ENCODE measurements at regions not wholly inside any gene's neighbourhood (a gene's known extent, or its start where the extent isn't known, plus 50 kb on each side); places are given as distances from the start of the nearest gene placed in this dataset.

DNA sequence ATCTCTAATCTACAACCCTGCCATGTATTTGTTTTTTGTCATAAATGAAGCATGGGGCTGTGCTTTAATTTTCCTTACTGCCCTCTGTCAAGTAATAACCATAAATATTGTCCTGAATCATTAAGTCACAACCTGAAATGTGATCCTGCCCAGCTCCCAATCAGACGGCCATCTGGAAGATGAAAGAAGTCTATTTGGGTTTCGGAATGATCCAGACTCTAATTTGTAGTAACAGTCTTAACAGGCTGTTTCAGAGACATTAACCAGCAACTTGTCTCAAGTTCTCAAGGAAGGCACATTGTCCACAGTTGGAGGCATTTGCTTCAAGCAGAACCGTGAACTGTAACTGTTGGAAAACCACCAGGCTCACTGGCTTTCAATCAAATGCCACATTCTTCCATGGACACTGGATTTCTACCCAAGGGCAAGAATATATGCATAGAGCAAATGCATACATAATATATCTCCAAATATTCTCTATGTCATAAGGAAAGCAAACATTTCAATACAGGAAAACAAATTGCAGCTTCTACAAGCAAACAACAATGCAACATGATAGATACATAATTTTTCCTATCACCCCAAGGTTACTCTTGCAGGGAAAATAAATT lies 405.2 kb upstream of the NPVF start:
- WGBS, 2 donors: 77 to 84% methylated on average over 3 of the region's 3 CpGs
- intact Hi-C loops (cut with DNase I; ENCODE audit: low total_unique reads): no loop called here

DNA sequence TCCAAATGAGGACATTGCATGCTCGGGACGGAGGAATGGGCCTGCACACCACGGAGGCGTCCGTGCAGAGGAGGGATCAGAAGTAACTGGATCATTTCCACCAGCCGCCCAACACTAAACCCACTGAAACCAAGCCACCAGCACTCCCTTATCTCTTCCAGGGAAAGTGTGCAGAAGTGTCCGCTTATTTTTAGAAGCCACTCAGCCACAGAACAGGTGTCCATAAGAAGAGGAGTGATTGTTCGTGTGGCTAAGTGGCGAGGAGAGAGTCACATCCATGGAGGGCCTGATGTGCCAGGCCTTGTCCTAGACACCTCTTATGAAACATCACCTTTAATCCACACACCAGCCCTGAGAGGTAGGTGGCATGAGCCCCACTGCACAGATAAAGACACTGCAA lies 407.9 kb upstream of the NPVF start:
- intact Hi-C loops (cut with DNase I; ENCODE audit: low total_unique reads): no loop called here
- DNase-seq (ENCODE audit: low spot score in 2 of 2): no peak
- no peak for TF ChIP-seq POLR2A (IDR thresholded peaks at IDR 0.05)
- TF ChIP-seq, protein P1, sequence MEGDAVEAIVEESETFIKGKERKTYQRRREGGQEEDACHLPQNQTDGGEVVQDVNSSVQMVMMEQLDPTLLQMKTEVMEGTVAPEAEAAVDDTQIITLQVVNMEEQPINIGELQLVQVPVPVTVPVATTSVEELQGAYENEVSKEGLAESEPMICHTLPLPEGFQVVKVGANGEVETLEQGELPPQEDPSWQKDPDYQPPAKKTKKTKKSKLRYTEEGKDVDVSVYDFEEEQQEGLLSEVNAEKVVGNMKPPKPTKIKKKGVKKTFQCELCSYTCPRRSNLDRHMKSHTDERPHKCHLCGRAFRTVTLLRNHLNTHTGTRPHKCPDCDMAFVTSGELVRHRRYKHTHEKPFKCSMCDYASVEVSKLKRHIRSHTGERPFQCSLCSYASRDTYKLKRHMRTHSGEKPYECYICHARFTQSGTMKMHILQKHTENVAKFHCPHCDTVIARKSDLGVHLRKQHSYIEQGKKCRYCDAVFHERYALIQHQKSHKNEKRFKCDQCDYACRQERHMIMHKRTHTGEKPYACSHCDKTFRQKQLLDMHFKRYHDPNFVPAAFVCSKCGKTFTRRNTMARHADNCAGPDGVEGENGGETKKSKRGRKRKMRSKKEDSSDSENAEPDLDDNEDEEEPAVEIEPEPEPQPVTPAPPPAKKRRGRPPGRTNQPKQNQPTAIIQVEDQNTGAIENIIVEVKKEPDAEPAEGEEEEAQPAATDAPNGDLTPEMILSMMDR (IDR thresholded peaks at IDR 0.05): no peak
- WGBS, 2 donors: 95 to 96% methylated on average over 9 of the region's 9 CpGs
- H3K4me3 ChIP-seq (ENCODE audit: low read depth, poor library complexity, severe bottlenecking): no peak overlapping the region

More for the DNA sequence above, 405.2 kb upstream of the NPVF start:
- no peak overlapping the region for H3K4me3 ChIP-seq (ENCODE audit: low read depth, poor library complexity, severe bottlenecking)
- DNase-seq (ENCODE audit: low spot score in 2 of 2): no peak
- TF ChIP-seq, protein P1 (IDR thresholded peaks at IDR 0.05): no peak
- no peak for TF ChIP-seq POLR2A (IDR thresholded peaks at IDR 0.05)

DNA sequence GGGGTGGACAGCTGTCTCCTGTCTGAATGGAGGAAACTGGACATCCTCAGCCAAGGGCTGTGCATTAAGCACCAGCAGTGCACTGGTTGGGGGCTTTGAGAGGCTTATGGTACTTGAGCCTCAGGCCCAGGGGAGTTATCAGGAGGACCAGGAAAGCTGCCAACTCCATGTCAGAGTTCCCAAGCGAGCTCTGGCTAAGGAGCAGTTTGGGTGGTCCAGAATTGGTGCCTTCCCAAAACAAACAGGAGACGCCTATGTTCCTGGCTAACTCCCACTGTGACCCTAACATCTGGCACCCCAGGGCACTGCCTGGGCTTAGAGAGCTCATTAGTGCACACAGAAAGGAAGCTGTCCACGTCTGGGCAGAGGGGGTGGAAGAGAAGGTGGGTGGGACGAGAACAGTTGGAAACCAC lies 408.6 kb upstream of the NPVF start:
- TF ChIP-seq, protein P1 (IDR thresholded peaks at IDR 0.05): no peak
- TF ChIP-seq POLR2A (IDR thresholded peaks at IDR 0.05): no peak
- 39 to 53% methylated on average over 3 to 4 of the region's 4 CpGs for WGBS, 2 donors
- no peak for DNase-seq (ENCODE audit: low spot score in 2 of 2)
- intact Hi-C loops (cut with DNase I; ENCODE audit: low total_unique reads): no loop called here
- no peak overlapping the region for H3K4me3 ChIP-seq (ENCODE audit: low read depth, poor library complexity, severe bottlenecking)

DNA sequence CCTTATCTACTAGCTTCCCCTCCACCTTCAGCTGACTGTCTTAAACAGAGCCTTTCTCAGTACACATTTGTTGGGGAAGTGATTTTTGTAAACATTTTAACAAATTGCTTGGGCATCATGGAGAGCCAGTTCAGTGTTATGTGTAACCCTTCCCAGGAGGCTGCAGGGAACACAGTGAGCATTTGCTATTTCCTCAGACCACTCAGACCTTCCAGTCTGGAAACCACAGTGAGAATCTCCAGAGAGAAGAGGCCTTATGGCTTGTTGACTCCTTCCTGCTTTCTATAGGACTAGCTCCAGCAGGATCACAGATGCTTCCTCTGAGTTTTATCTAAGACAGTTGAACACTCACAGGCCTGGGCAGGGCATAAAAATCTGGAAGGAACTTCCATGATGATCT lies 409.8 kb upstream of the NPVF start:
- DNase-seq (ENCODE audit: low spot score in 2 of 2): no peak
- intact Hi-C loops (cut with DNase I; ENCODE audit: low total_unique reads): no loop called here
- H3K4me3 ChIP-seq (ENCODE audit: low read depth, poor library complexity, severe bottlenecking): no peak overlapping the region
- TF ChIP-seq, protein P1 (IDR thresholded peaks at IDR 0.05): no peak
- TF ChIP-seq POLR2A (IDR thresholded peaks at IDR 0.05): no peak

DNA sequence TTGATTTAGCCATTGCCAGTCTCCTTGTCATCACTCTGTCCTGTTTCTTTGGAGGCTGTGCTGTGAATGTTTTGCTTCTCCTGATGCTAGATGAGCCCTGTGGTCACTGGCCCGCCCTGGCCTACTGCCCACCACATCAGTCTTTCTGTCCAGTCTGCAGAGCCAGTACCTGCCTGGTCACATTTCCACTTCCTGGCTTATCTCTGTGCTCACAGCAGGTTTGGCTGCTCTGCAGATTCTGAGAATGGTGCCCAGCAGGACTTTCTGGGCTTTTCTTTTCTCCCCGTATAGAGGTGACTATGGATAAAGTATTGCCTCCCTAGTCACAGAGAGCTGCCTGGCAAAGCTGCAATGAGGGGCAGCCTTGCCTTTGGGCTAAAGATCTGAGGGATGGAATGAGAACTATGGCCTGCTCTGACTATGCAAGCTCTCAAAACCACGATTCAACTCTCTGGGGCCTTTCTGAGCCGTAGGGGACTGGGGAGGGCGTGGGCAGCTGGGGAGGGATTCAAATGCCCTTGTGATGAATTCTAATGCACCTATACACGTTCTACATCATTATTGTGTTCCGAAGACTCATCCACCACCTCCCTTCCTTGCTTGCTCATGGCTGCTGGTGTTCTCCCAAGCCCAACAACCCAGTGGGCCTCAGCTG lies 410.4 kb upstream of the NPVF start:
- H3K4me3 ChIP-seq (ENCODE audit: low read depth, poor library complexity, severe bottlenecking): no peak overlapping the region
- WGBS, 2 donors: 82 to 85% methylated on average over 7 of the region's 7 CpGs
- TF ChIP-seq POLR2A (IDR thresholded peaks at IDR 0.05): no peak
- TF ChIP-seq, protein P1 (IDR thresholded peaks at IDR 0.05): no peak
- intact Hi-C loops (cut with DNase I; ENCODE audit: low total_unique reads): no loop called here
- no peak for DNase-seq (ENCODE audit: low spot score in 2 of 2)

DNA sequence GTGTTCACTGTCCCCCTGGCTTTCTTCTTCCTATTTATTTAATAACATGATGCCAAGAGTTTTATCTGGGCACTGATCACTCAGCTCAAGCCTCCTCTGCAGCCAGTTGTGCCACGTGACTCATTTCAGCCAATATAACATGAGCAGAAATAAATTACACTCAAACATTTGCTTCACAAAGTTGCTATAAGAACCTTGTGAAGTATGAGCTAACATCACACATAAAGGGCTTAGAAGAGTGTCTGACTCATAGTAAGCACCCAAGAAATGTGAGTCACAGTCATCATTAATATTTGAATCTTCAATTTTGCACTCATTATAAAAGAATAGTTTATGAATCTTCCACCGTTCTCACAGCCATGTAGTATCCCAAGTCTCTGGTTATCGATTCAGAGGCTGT lies 414.6 kb upstream of the NPVF start:
- H3K4me3 ChIP-seq (ENCODE audit: low read depth, poor library complexity, severe bottlenecking): no peak overlapping the region
- TF ChIP-seq, protein P1 (IDR thresholded peaks at IDR 0.05): no peak
- TF ChIP-seq POLR2A (IDR thresholded peaks at IDR 0.05): no peak
- 72 to 85% methylated on average over 3 of the region's 3 CpGs for WGBS, 2 donors
- intact Hi-C loops (cut with DNase I; ENCODE audit: low total_unique reads): no loop called here
- DNase-seq (ENCODE audit: low spot score in 2 of 2): no peak
